Smooth muscle cell (in vitro differentiated cells): ENCODE measurements at regions not wholly inside any gene's neighbourhood (a gene's known extent, or its start where the extent isn't known, plus 50 kb on each side); places are given as distances from the start of the nearest gene placed in this dataset.

ENCODE experiments used
- DNase-seq: peaks from one replicate; lab custom pipeline; 2025; ENCODE audit not compliant: unreplicated experiment; lab: John Stamatoyannopoulos, UW
- H2AFZ ChIP-seq: fragments of 200-600 bp; sonication (generic); 2 replicates; pipeline ENCODE4 v1.6.0; 2016; ENCODE audit warnings: antibody characterized with exemption, low read depth, mild to moderate bottlenecking
- H3F3A ChIP-seq: fragments of 200-600 bp; sonication (generic); 2 replicates; pipeline ENCODE4 v1.6.0; 2017; ENCODE audit warnings: antibody characterized with exemption, low read depth
- H3K27ac ChIP-seq: fragments of 200-600 bp; sonication (generic); 2 replicates; pipeline ENCODE4 v1.5.1; 2016; ENCODE audit warnings: low read depth, mild to moderate bottlenecking
- H3K27me3 ChIP-seq: fragments of 200-600 bp; sonication (generic); 2 replicates; pipeline ENCODE4 v1.6.1; 2016; ENCODE audit warnings: low read depth, mild to moderate bottlenecking
- H3K36me3 ChIP-seq: fragments of 200-600 bp; sonication (generic); 2 replicates; pipeline ENCODE4 v1.5.1; 2016; ENCODE audit warnings: low read depth
- H3K4me1 ChIP-seq: fragments of 200-600 bp; sonication (generic); 2 replicates; pipeline ENCODE4 v1.5.1; 2016; ENCODE audit warnings: low read depth
- H3K4me2 ChIP-seq: fragments of 200-600 bp; sonication (generic); 2 replicates; pipeline ENCODE4 v1.6.0; 2016; ENCODE audit warnings: mild to moderate bottlenecking
- H3K4me3 ChIP-seq: fragments of 200-600 bp; sonication (generic); 2 replicates; pipeline ENCODE4 v1.5.1; 2016; ENCODE audit warnings: mild to moderate bottlenecking
- H3K79me2 ChIP-seq: fragments of 200-600 bp; sonication (generic); 2 replicates; pipeline ENCODE4 v1.6.0; 2016; ENCODE audit warnings: low read depth, mild to moderate bottlenecking
- H3K9ac ChIP-seq: fragments of 200-600 bp; sonication (generic); 2 replicates; pipeline ENCODE4 v1.6.0; 2016; ENCODE audit warnings: low read depth
- H3K9me3 ChIP-seq: fragments of 200-600 bp; sonication (generic); replicated peaks from 2 replicates; pipeline ENCODE4 v1.5.1; 2016; ENCODE audit warnings: low read depth
- H4K20me1 ChIP-seq: fragments of 200-600 bp; sonication (generic); 2 replicates; pipeline ENCODE4 v1.6.0; 2016; ENCODE audit warnings: low read depth
- CTCF ChIP-seq: fragments of 200-600 bp; sonication (generic); IDR thresholded peaks from 2 replicates; pipeline ENCODE4 v1.5.1; 2017; ENCODE audit warnings: borderline replicate concordance, mild to moderate bottlenecking, antibody characterized with exemption; ENCODE audit not compliant: insufficient read depth, poor library complexity, severe bottlenecking
- WGBS: methylation state at CpG from one replicate; pipeline ENCODE4 v1.1.7; 2016; ENCODE audit warnings: low lambda C conversion rate; 5-methylcytosine and 5-hydroxymethylcytosine counted together

GRCh38 chr1:87269921-87270320, 58.8 kb upstream of the LMO4 start:
- Histone ChIP-seq H3K9me3 (no peaks in the 10 kb centered on the region), H3K36me3 (no peaks in the 10 kb centered on the region), H3K4me1 (no peaks in the 10 kb centered on the region), H3K9ac (no peak overlapping the region), H2AFZ (no peak overlapping the region), H3K4me3 (no peak overlapping the region), H3F3A (no peaks in the 10 kb centered on the region), H3K27me3 (no peaks in the 10 kb centered on the region), H4K20me1 (no peaks in the 10 kb centered on the region), H3K4me2 (no peak overlapping the region), H3K79me2 (no peaks in the 10 kb centered on the region), H3K27ac (no peak overlapping the region)
- 0% methylated on average over 1 of the region's 1 CpG for WGBS
- no peak for DNase-seq
- TF ChIP-seq CTCF, result no peak

- Histone ChIP-seq H3K9me3 (no peaks in the 10 kb centered on the region), H3K9ac (no peak overlapping the region), H3K36me3 (no peaks in the 10 kb centered on the region), H3K4me2 (no peak overlapping the region), H3F3A (no peaks in the 10 kb centered on the region), H3K4me1 (no peaks in the 10 kb centered on the region), H3K4me3 (no peak overlapping the region), H3K27me3 (no peaks in the 10 kb centered on the region), H3K79me2 (no peaks in the 10 kb centered on the region), H3K27ac (no peak overlapping the region), H4K20me1 (no peaks in the 10 kb centered on the region), H2AFZ (no peak overlapping the region)
- DNase-seq, result no peak
- WGBS, result 64% methylated on average over 1 of the region's 1 CpG
- no peak for TF ChIP-seq CTCF
These were observed 55.4 kb upstream of the LMO4 start for GRCh38 chr1:87273291-87273690.

GRCh38 chr1:87274851-87275250, 53.8 kb upstream of the LMO4 start:
- Histone ChIP-seq H3K9ac (no peak overlapping the region), H3K79me2 (no peaks in the 10 kb centered on the region), H3K9me3 (no peaks in the 10 kb centered on the region), H3K27ac (no peak overlapping the region), H3K4me1 (peaks cover 10% of the 10 kb centered on the region), H3K36me3 (no peaks in the 10 kb centered on the region), H3K4me2 (no peak overlapping the region), H3F3A (peaks cover 3% of the 10 kb centered on the region), H3K27me3 (no peaks in the 10 kb centered on the region), H3K4me3 (no peak overlapping the region), H2AFZ (no peak overlapping the region), H4K20me1 (no peaks in the 10 kb centered on the region)
- 96% methylated on average over 7 of the region's 7 CpGs for WGBS
- no peak for DNase-seq
- no peak for TF ChIP-seq CTCF

- Histone ChIP-seq H3K4me1 (peaks cover 10% of the 10 kb centered on the region), H2AFZ (peak overlapping the region; percentile 63), H3K27me3 (no peaks in the 10 kb centered on the region), H3K9me3 (no peaks in the 10 kb centered on the region), H4K20me1 (no peaks in the 10 kb centered on the region), H3K27ac (peak overlapping the region; percentile 90), H3K36me3 (no peaks in the 10 kb centered on the region), H3K79me2 (no peaks in the 10 kb centered on the region), H3K4me2 (peak overlapping the region; percentile 73), H3K4me3 (no peak overlapping the region), H3F3A (peaks cover 3% of the 10 kb centered on the region), H3K9ac (peak overlapping the region; percentile 42)
- TF ChIP-seq CTCF, result no peak
- WGBS, result 23% methylated on average over 4 of the region's 4 CpGs
- no peak for DNase-seq
These were observed 49.7 kb upstream of the LMO4 start for GRCh38 chr1:87278825-87279535.
